A204.1 (cell line): ENCODE measurements at regions not wholly inside any gene's neighbourhood (a gene's known extent, or its start where the extent isn't known, plus 50 kb on each side); places are given as distances from the start of the nearest gene placed in this dataset.

Source experiments
- FAIRE-seq: peaks from 2 replicates; lab custom pipeline; 2012; peaks lifted over from hg19 to GRCh38; lab: Jason Lieb, UNC

DNA sequence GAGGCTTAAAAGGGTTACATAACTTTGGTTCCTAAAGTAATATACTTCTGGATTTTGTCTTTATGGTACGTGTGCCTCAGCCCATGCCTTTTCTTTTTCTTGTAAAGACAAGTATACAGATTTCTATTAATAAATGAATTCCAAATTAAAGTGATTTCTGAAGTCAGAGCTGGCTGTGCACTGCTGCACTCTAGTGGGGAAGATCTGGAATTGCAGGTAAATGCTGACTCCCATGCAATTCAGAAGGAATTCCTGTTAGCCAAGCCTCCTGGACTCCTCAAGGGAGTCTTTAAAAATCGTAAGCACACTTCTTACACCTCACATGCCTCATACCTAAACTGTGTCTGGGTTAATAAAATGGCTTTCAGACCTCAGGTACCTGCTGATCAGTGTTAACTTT is 118.4 kb upstream of the SLC7A1 start:
- FAIRE-seq, result no peak

DNA sequence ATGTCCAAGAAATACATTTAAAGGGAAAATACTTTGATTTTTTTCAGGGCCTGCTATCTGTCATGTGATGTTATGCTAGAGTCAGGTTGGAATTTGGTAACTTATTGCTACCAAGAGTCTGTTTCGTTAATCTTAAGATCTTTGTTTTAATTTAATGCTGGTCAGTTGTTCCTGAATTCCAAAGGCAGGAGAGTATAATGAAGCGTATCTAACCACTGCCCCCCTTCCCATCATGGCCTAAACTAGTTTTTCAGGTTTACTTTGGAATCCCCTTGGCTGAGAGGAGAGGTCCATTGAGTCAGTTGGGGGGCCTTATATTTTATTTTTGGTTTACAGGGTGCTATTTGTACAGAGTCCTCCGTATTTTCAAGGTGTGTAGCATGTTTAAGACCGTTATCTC is 116.3 kb upstream of the SLC7A1 start:
- no peak for FAIRE-seq

GRCh38 chr13:29710511-29710910 is 115.0 kb upstream of the SLC7A1 start:
- no peak for FAIRE-seq

GRCh38 chr13:29709407-29710069 is 114.0 kb upstream of the SLC7A1 start:
- FAIRE-seq, result no peak

- no peak for FAIRE-seq
Observed at GRCh38 chr13:29707876-29708543, 112.5 kb upstream of the SLC7A1 start.

DNA sequence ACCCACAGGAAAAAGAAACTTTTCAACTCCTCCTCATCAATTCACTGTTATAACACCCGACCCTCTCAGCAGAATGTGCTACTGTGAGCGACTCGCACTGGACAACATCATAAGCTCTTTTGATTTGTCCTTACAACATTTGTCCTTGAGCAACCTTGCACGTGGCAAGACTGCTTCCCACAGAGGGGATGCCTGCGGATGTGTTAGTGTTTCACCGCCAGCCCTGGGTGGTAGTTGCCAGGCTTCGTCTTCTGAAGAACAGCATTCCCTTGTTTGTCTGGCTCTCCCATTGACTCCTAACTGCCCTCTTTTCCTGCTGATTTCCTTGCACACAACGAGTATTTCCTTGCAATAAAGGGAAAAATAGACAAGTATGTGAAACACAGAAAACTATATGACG is 111.4 kb upstream of the SLC7A1 start:
- no peak for FAIRE-seq

DNA sequence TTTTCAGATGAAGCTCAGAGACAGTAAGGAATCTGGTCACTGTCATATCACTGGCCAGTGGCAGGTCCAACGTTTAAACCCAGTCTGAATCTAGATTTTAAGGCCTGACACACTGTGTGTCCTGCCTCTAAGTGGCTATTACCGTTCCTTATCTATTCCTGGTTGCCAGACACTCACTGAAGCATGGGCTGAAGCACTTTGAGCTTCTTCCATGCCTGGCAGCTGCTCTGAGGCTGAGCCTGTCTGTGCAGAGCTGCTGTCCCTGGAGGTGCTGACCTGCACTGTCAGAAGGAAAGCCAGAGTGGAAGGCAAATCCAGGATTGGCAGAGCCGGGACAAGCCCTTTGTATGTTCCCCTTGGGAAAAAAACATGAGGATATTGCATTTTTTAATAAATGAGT is 109.2 kb upstream of the SLC7A1 start:
- FAIRE-seq, result no peak

GRCh38 chr13:29703421-29703820 is 107.9 kb upstream of the SLC7A1 start:
- FAIRE-seq, result no peak

DNA sequence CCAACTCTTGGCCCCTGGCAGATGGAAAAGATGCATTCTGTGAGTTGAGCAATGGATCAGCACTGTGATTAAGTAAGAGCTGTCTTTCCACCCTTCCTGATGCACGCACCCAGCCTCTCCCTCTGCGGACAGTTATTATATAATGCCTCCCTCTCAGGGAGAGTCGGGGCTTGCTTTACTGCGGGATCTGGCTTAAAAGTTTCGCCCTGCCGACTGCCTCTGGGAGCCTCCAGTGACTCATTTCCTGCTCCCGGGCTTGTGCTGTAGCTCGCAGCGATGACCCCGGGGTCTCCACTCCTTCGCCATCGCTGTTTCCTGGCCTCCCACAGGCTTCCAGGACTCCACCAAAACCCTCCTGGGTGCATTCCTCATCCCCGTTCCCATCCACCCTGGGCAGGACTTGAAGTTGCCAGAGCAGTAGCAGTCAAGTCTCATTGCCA is 107.4 kb upstream of the SLC7A1 start:
- FAIRE-seq, result no peak

DNA sequence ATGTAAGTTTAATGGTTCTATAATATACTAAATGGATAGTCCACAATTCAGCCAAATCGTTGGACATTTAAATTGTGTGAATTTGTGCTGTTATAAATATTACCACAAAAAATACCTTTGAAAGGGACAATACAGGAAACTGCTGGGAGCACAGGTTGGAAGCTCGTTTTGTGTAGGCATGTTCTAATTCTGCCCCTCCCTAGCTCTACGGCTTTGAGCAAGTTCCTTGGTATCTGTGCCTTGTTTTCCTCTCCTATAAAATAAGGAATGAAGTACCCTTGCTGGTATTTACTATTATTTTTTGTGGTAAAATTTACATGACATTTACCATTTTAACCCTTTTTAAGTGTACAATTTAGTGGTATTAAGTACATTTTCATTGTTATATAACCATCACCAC is 102.6 kb upstream of the SLC7A1 start:
- FAIRE-seq, result no peak

DNA sequence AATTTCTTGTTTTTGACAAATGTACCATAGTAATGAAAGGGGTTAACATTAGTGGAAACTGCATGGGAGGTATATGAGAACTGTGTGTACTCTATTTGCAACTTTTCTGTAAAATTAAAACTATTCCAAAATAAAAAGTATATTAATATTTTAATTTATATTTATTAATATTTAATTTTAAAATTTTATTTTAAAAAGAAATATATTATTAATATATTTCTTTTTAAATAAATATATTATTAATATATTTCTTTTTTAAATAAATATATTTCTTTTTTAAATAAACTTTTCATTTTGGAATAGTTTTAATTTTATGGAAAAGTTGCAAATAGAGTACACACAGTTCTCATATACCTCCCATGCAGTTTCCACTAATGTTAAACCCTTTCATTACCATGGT is 101.1 kb upstream of the SLC7A1 start:
- peak; percentile 99 for FAIRE-seq

- no peak for FAIRE-seq
Observed at GRCh38 chr13:29693275-29693945, 97.9 kb upstream of the SLC7A1 start.

GRCh38 chr13:29689548-29689947 is 94.1 kb upstream of the SLC7A1 start:
- no peak for FAIRE-seq

DNA sequence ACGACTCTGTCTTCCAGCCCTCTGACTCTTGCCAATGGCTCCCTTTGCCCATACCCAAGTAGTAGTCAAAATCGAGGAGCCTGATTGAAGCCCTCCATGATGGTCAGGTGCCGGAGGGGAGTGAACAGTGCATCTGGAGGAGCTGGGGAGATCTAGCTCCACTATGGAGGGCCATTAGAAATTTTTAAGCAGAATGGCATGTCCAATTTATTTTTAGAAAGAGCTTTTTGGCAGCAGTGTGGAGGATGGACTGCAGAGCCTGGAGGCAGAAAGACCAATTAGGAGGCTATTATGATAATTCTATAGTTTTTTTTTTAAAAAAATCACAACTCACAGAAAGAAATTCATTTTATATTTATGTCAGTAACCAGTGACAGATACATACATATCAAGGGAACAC is 92.7 kb upstream of the SLC7A1 start:
- FAIRE-seq, result no peak

- FAIRE-seq, result no peak
Observed at GRCh38 chr13:29684441-29684840, 89.0 kb upstream of the SLC7A1 start.

- no peak for FAIRE-seq
Observed at GRCh38 chr13:29683041-29683440, 87.6 kb upstream of the SLC7A1 start.

DNA sequence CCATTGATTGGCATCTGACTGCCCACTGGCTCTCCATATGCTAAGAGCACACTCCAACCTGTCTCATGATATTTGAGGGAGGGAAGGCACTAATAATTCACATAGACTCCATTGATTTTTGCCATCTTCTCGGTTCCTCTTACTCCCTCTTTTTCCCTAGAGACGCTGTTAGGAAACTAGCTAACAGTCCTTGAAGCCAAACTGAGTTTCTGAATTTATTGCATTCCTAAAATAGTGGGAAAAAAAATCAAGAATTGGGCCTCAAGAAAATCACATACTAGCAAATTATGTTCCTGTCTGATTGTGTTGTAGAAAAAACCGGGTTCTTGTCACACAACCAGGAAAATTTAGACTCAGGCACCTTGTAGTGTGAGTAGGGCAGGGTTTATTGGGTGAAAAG is 86.4 kb upstream of the SLC7A1 start:
- FAIRE-seq, result no peak

DNA sequence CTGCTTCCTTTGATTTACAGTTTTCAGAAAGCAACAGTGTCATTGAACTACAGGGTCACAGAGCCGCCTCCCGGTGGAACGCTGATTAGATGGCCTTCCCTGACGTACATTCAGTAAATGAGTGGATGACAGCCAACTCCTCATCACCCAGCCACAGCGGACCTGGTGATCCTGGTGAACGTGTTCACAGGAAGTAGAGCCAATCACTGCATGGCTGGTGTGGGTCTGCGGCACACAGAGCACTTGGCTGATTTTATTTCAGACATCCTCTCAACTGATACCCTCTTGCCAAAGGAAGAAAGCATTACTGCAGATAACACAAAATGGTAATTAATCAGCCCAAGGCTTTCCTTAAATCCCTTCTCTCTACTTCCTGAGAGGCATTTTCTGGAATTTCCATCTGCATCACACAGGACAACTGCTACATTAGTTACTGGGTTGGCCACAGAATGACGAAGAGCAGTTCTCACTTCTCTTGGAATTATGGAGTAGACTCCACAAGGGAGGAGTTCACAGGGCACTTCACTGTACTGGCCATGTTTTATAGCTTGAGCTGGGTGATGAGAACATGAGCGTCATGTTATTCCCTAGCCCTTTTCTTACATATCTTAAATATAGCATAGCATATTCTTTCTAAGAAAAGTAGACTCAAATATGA is 84.0 kb upstream of the SLC7A1 start:
- FAIRE-seq, result no peak

DNA sequence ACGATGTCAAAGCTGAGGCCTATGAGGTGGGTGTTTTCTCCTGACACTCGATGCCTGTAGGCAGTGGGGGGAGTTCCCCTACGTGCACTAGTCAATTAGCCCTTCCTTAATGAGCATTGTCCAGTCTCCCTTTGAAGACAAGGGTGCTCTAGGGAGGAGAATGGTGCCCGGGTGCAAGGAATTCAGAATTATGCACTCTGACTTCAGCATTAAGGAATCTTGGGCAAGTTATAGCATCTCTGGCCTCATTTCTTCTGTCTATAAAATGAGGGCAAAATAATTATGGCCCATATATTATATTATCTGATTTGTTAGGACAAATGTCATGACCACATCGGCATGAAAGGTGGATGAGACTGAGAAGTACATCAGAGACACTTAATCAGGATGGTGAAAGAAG is 82.1 kb upstream of the SLC7A1 start:
- FAIRE-seq, result no peak

GRCh38 chr13:29676941-29677452 is 81.5 kb upstream of the SLC7A1 start:
- FAIRE-seq, result no peak

GRCh38 chr13:29676535-29676934 is 81.0 kb upstream of the SLC7A1 start:
- no peak for FAIRE-seq

DNA sequence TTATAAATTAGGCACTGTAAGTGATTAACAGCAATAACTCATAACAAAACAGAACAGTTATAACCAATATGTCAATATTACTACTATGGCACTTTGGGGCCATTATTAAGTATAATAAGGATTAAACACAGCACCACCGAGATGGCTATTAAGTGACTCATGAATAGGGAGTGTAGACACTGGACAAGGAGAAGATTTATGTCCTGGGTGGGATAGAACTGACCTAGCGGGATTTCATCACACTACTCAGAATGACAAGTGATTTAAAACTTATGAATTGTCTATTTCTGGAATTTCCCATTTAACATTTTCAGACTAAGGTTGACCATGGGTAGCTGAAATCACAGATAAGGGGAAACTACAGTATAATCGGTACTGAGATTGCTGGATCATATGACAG is 79.0 kb upstream of the SLC7A1 start:
- no peak for FAIRE-seq

- FAIRE-seq, result no peak
Observed at GRCh38 chr13:29664591-29664990, 69.1 kb upstream of the SLC7A1 start.
